Neural cell (in vitro differentiated cells): ENCODE measurements at regions not wholly inside any gene's neighbourhood (a gene's known extent, or its start where the extent isn't known, plus 50 kb on each side); places are given as distances from the start of the nearest gene placed in this dataset.

Experiments used
- H2AFZ ChIP-seq: fragments of 200-600, 300-800 bp; sonication (generic), shearing (Covaris generic); 2 replicates; pipeline ENCODE4 v1.6.0; 2014; ENCODE audit warnings: low read depth, mild to moderate bottlenecking, antibody characterized with exemption, low read length, moderate library complexity
- H3F3A ChIP-seq: fragments of 200-600 bp; shearing (Covaris generic); 2 replicates; pipeline ENCODE4 v1.6.1; 2016; ENCODE audit warnings: mild to moderate bottlenecking, moderate library complexity, mixed read lengths, antibody characterized with exemption, low read length; ENCODE audit not compliant: insufficient read depth, poor library complexity, severe bottlenecking
- H3K27ac ChIP-seq: fragments of 200-600, 300-800 bp; sonication (generic), shearing (Covaris generic); 2 replicates; pipeline ENCODE4 v1.5.1; 2014; ENCODE audit warnings: mild to moderate bottlenecking, low read length, moderate library complexity
- H3K27me3 ChIP-seq: fragments of 300-800, 200-600 bp; sonication (generic), shearing (Covaris generic); 2 replicates; pipeline ENCODE4 v1.6.0; 2014; ENCODE audit warnings: mild to moderate bottlenecking, low read depth, low read length, moderate library complexity; ENCODE audit not compliant: insufficient read depth
- H3K36me3 ChIP-seq: fragments of 300-800, 200-600 bp; sonication (generic), shearing (Covaris generic); 2 replicates; pipeline ENCODE4 v1.5.1; 2014; ENCODE audit warnings: mild to moderate bottlenecking, antibody characterized with exemption, low read length, moderate library complexity; ENCODE audit not compliant: insufficient read depth
- H3K4me2 ChIP-seq: fragments of 300-800, 200-600 bp; sonication (generic), shearing (Covaris generic); 2 replicates; pipeline ENCODE4 v1.6.0; 2014; ENCODE audit warnings: mild to moderate bottlenecking, low read length
- H3K4me3 ChIP-seq: fragments of 300-800, 200-600 bp; sonication (generic), shearing (Covaris generic); 2 replicates; pipeline ENCODE4 v1.5.1; 2014; ENCODE audit warnings: mild to moderate bottlenecking, low read length, moderate library complexity
- H3K79me2 ChIP-seq: fragments of 200-600 bp; shearing (Covaris generic); replicated peaks from 2 replicates; pipeline ENCODE4 v1.6.0; 2014; ENCODE audit warnings: mild to moderate bottlenecking, low read length, moderate library complexity; ENCODE audit not compliant: insufficient read depth
- H3K9ac ChIP-seq: fragments of 300-800, 200-600 bp; sonication (generic), shearing (Covaris generic); 2 replicates; pipeline ENCODE4 v1.6.1; 2016; ENCODE audit warnings: mild to moderate bottlenecking, low read length, mixed read lengths
- H3K9me2 ChIP-seq: fragments of 200-600 bp; shearing (Covaris generic); 2 replicates; pipeline ENCODE4 v1.6.1; 2016; ENCODE audit warnings: mild to moderate bottlenecking, low read length, mixed read lengths; ENCODE audit not compliant: insufficient read depth
- H3K9me3 ChIP-seq: fragments of 200-600, 300-800 bp; sonication (generic), shearing (Covaris generic); 2 replicates; pipeline ENCODE4 v1.6.1; 2016; ENCODE audit warnings: mild to moderate bottlenecking, mixed run types, low read length, moderate library complexity, mixed read lengths
- H4K20me1 ChIP-seq: fragments of 200-600 bp; shearing (Covaris generic); 2 replicates; pipeline ENCODE4 v1.6.1; 2016; ENCODE audit warnings: mild to moderate bottlenecking, mixed run types; ENCODE audit not compliant: insufficient read depth
- EP300 ChIP-seq: fragments of 450-650 bp; conservative IDR thresholded peaks from 2 replicates; pipeline ENCODE4 v1.6.1; 2014; ENCODE audit warnings: antibody characterized with exemption, mild to moderate bottlenecking, moderate library complexity; ENCODE audit not compliant: poor library complexity, severe bottlenecking
- EZH2 ChIP-seq: fragments of 200-600, 300-800 bp; shearing (Covaris generic), sonication (generic); IDR thresholded peaks from 2 replicates; pipeline ENCODE4 v1.6.1; 2014; ENCODE audit warnings: antibody characterized with exemption, low read length, borderline replicate concordance, mild to moderate bottlenecking; ENCODE audit not compliant: insufficient read depth, poor library complexity, severe bottlenecking
- MXI1 ChIP-seq: fragments of 450-650 bp; conservative IDR thresholded peaks from 2 replicates; pipeline ENCODE4 v1.6.1; 2014; ENCODE audit warnings: antibody characterized with exemption, mild to moderate bottlenecking; ENCODE audit not compliant: poor library complexity, severe bottlenecking
- POLR2AphosphoS5 ChIP-seq: IDR thresholded peaks from 2 replicates; pipeline ENCODE4 v1.6.1; 2012
- RAD21 ChIP-seq: fragments of 450-650 bp; conservative IDR thresholded peaks from 2 replicates; pipeline ENCODE4 v1.6.1; 2014; ENCODE audit warnings: antibody characterized with exemption, mild to moderate bottlenecking, moderate library complexity
- SMC3 ChIP-seq: fragments of 450-650 bp; conservative IDR thresholded peaks from 2 replicates; pipeline ENCODE4 v1.6.1; 2014; ENCODE audit warnings: antibody characterized with exemption, mild to moderate bottlenecking, moderate library complexity; ENCODE audit not compliant: poor library complexity
- TAF1 ChIP-seq: IDR thresholded peaks from 2 replicates; pipeline ENCODE4 v1.6.1; 2012; ENCODE audit warnings: low read depth
- TF ChIP-seq, protein P1 (sequence below): fragments of 450-650 bp; IDR thresholded peaks from 2 replicates; pipeline ENCODE4 v1.5.1; 2014; ENCODE audit warnings: antibody characterized with exemption, mild to moderate bottlenecking, moderate library complexity; ENCODE audit not compliant: poor library complexity, severe bottlenecking
- TF ChIP-seq, protein P2 (sequence below): IDR thresholded peaks from 2 replicates; pipeline ENCODE4 v1.6.1; 2012; ENCODE audit warnings: borderline replicate concordance

DNA sequence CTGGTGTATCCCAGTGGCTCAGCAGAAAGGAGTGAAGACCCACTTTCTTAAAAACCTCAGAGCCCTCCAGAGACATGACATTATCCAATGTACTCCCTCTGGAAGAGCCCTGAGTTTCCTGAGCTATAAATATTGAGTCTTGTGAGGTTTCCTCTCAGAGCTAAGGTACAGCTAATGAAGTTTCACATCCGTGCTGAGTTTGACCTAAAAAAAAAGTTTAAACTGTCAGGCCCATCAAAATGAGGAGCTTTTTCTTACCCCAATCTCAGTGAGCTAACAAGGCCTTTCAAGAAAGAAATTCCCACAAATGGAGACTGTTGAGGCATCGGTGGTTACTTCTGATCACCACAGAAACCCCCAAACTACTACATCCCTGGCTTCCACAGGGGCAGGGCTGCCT, 65.4 kb upstream of the ST8SIA3 start:
- Histone ChIP-seq H3K4me2 (no peak overlapping the region), H3K9me2 (no peaks in the 10 kb centered on the region), H3F3A (no peaks in the 10 kb centered on the region), H2AFZ (no peak overlapping the region), H3K36me3 (no peaks in the 10 kb centered on the region), H3K4me3 (no peak overlapping the region), H3K79me2 (no peaks in the 10 kb centered on the region), H3K9ac (no peak overlapping the region), H3K27ac (no peak overlapping the region), H3K27me3 (no peaks in the 10 kb centered on the region), H3K9me3 (no peaks in the 10 kb centered on the region), H4K20me1 (no peaks in the 10 kb centered on the region)
- TF ChIP-seq, protein P1, sequence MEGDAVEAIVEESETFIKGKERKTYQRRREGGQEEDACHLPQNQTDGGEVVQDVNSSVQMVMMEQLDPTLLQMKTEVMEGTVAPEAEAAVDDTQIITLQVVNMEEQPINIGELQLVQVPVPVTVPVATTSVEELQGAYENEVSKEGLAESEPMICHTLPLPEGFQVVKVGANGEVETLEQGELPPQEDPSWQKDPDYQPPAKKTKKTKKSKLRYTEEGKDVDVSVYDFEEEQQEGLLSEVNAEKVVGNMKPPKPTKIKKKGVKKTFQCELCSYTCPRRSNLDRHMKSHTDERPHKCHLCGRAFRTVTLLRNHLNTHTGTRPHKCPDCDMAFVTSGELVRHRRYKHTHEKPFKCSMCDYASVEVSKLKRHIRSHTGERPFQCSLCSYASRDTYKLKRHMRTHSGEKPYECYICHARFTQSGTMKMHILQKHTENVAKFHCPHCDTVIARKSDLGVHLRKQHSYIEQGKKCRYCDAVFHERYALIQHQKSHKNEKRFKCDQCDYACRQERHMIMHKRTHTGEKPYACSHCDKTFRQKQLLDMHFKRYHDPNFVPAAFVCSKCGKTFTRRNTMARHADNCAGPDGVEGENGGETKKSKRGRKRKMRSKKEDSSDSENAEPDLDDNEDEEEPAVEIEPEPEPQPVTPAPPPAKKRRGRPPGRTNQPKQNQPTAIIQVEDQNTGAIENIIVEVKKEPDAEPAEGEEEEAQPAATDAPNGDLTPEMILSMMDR, result no peak

DNA sequence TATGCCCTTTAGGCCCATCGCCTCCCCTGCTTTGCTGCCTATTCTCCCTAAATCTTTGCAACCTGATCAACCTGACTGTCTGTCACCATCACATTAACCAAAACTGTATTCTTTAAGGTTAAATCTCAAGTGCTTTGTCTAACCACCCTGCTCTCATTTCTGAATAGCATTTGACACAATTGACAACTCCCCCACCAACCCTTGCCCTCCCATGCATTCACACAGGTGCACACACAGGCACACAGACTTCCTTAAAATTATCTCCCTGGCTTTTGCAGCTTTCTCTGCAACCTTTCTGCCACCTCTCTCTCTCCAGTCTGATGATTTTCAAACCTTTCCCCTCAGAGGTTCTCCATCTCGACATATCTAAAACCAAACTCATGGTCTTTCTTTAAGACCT, 64.6 kb upstream of the ST8SIA3 start:
- Histone ChIP-seq H3K79me2 (no peaks in the 10 kb centered on the region), H3K9me2 (no peaks in the 10 kb centered on the region), H2AFZ (no peak overlapping the region), H3F3A (no peaks in the 10 kb centered on the region), H3K27ac (no peak overlapping the region), H3K9me3 (no peaks in the 10 kb centered on the region), H3K4me3 (no peak overlapping the region), H3K36me3 (no peaks in the 10 kb centered on the region), H3K27me3 (no peaks in the 10 kb centered on the region), H3K9ac (no peak overlapping the region), H4K20me1 (no peaks in the 10 kb centered on the region), H3K4me2 (no peak overlapping the region)
- TF ChIP-seq POLR2AphosphoS5 (no peak), RAD21 (no peak), TAF1 (no peak)

DNA sequence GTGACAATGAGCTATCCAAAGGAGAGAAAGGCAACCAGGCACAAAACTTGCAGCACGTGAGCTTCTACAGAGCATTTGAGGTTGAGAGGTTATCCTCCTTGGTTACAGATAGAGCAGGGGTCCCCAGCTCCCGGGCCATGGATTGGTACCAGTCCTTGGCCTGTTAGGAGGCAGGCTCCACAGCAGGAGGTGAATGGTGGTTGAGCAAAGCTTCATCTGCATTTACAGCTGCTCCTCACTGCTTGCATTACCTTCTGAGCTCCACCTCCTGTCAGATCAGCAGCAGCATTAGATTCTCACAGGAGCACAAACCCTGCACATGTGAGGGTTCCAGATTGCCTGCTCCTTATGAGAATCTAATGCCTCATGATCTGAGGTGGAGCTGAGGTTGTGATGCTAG, 57.8 kb upstream of the ST8SIA3 start:
- H3K9me3 ChIP-seq, result no peaks in the 10 kb centered on the region
- no peak overlapping the region for H3K27ac ChIP-seq
- H3K79me2 ChIP-seq, result no peaks in the 10 kb centered on the region
- no peak overlapping the region for H3K9ac ChIP-seq
- TF ChIP-seq SMC3 (no peak), RAD21 (no peak), POLR2AphosphoS5 (no peak), TAF1 (no peak)
- H3K36me3 ChIP-seq, result no peaks in the 10 kb centered on the region
- no peaks in the 10 kb centered on the region for H3K9me2 ChIP-seq
- H2AFZ ChIP-seq, result no peak overlapping the region
- no peak overlapping the region for H3K4me2 ChIP-seq
- no peak overlapping the region for H3K4me3 ChIP-seq
- H4K20me1 ChIP-seq, result no peaks in the 10 kb centered on the region
- no peaks in the 10 kb centered on the region for H3K27me3 ChIP-seq
- H3F3A ChIP-seq, result no peaks in the 10 kb centered on the region

DNA sequence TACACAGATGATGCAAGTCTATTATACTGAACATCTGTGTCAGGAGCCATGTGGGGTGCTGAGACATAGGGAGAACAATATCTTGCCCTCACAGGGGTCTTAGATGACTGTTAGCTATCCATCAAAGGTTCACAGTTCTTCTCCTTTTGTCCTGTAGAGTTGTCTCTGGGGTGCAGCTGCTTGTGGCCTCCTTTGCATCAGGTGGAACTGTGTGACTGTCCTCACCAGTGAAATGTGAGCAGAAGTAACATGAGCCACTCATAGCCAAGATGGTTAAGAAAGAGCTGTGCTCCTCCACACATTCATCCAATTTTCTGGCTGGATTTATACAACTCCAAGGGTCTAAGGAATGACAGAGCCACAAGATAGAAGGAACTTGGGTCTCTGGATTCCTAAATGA, 56.0 kb upstream of the ST8SIA3 start:
- Histone ChIP-seq H3K9me3 (no peaks in the 10 kb centered on the region), H3K4me3 (no peak overlapping the region)
- TF ChIP-seq TAF1, result no peak
- TF ChIP-seq MXI1, result no peak
- no peak for TF ChIP-seq EP300
- TF ChIP-seq, protein P1, result no peak
- no peak for TF ChIP-seq POLR2AphosphoS5
- TF ChIP-seq EZH2, result no peak
- TF ChIP-seq, protein P2, sequence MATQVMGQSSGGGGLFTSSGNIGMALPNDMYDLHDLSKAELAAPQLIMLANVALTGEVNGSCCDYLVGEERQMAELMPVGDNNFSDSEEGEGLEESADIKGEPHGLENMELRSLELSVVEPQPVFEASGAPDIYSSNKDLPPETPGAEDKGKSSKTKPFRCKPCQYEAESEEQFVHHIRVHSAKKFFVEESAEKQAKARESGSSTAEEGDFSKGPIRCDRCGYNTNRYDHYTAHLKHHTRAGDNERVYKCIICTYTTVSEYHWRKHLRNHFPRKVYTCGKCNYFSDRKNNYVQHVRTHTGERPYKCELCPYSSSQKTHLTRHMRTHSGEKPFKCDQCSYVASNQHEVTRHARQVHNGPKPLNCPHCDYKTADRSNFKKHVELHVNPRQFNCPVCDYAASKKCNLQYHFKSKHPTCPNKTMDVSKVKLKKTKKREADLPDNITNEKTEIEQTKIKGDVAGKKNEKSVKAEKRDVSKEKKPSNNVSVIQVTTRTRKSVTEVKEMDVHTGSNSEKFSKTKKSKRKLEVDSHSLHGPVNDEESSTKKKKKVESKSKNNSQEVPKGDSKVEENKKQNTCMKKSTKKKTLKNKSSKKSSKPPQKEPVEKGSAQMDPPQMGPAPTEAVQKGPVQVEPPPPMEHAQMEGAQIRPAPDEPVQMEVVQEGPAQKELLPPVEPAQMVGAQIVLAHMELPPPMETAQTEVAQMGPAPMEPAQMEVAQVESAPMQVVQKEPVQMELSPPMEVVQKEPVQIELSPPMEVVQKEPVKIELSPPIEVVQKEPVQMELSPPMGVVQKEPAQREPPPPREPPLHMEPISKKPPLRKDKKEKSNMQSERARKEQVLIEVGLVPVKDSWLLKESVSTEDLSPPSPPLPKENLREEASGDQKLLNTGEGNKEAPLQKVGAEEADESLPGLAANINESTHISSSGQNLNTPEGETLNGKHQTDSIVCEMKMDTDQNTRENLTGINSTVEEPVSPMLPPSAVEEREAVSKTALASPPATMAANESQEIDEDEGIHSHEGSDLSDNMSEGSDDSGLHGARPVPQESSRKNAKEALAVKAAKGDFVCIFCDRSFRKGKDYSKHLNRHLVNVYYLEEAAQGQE, result no peak
- TF ChIP-seq RAD21, result no peak

More for the DNA sequence above, 56.0 kb upstream of the ST8SIA3 start:
- Histone ChIP-seq H3K79me2 (no peaks in the 10 kb centered on the region), H3K27me3 (no peaks in the 10 kb centered on the region), H3K36me3 (no peaks in the 10 kb centered on the region), H3F3A (no peaks in the 10 kb centered on the region), H3K9me2 (no peaks in the 10 kb centered on the region), H3K27ac (no peak overlapping the region), H4K20me1 (no peaks in the 10 kb centered on the region), H2AFZ (no peak overlapping the region), H3K9ac (no peak overlapping the region), H3K4me2 (no peak overlapping the region)
